A549 (cell line): ENCODE measurements at regions not wholly inside any gene's neighbourhood (a gene's known extent, or its start where the extent isn't known, plus 50 kb on each side); places are given as distances from the start of the nearest gene placed in this dataset.

ENCODE experiments used
- CTCF ChIP-seq: fragments of >200 bp; sonication (Bioruptor Twin); formaldehyde crosslinking; IDR thresholded peaks from 3 replicates; pipeline ENCODE4 v1.5.1; 2016
- EP300 ChIP-seq, 2 experiments: fragments of >200 bp; sonication (Bioruptor Twin); formaldehyde crosslinking; IDR thresholded peaks; 2 replicates in 1 of 2; 3 replicates in 1 of 2; pipeline ENCODE4 v1.6.1; 2016 to 2017
- POLR2A ChIP-seq: IDR thresholded peaks from 2 replicates; pipeline ENCODE4 v1.6.1; 2012; ENCODE audit warnings: mild to moderate bottlenecking, low read length
- RFX5 ChIP-seq: fragments of 450-650 bp; IDR thresholded peaks from 2 replicates; pipeline ENCODE4 v1.7.1; 2014; ENCODE audit warnings: antibody characterized with exemption, mild to moderate bottlenecking, moderate library complexity
- SMC3 ChIP-seq: fragments of >200 bp; sonication (Bioruptor Twin); formaldehyde crosslinking; IDR thresholded peaks from 3 replicates; pipeline ENCODE4 v1.6.1; 2018; ENCODE audit warnings: inconsistent platforms
- TF ChIP-seq, protein P1 (sequence below): fragments of 450-650 bp; IDR thresholded peaks from 2 replicates; pipeline ENCODE4 v1.6.1; 2014; ENCODE audit warnings: antibody characterized with exemption

DNA sequence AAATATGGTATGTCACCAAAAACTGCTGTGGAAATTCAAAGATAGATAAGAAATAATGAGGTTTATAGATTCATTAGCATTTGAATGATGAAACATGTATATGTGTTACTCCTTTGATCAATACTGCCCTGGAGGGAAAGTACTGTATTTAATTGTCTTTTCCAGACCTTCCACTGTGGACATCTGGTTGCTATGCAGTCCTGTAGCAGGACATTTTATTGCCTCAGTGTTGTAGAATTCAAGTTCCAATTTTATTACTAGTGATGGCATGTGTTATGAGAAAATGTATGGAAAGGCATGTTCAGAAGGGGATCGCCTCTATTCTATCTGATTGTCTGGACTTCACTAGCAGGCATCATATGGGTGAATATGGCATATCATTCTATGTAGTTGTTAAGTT is 391.0 kb downstream of the TFAP2B start:
- TF ChIP-seq EP300 (IDR thresholded peaks at IDR 0.05) (no peak), POLR2A (no peak), CTCF (no peak), RFX5 (no peak), SMC3 (no peak)
- TF ChIP-seq, protein P1, sequence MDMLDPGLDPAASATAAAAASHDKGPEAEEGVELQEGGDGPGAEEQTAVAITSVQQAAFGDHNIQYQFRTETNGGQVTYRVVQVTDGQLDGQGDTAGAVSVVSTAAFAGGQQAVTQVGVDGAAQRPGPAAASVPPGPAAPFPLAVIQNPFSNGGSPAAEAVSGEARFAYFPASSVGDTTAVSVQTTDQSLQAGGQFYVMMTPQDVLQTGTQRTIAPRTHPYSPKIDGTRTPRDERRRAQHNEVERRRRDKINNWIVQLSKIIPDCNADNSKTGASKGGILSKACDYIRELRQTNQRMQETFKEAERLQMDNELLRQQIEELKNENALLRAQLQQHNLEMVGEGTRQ: no peak
